GM12892 (cell line): ENCODE measurements at regions not wholly inside any gene's neighbourhood (a gene's known extent, or its start where the extent isn't known, plus 50 kb on each side); places are given as distances from the start of the nearest gene placed in this dataset.

Source experiments
- DNase-seq: peaks from one replicate; pipeline ENCODE4 v3.0.0; 2011; ENCODE audit not compliant: insufficient read length
- FAIRE-seq: peaks from 2 replicates; lab custom pipeline; 2011; peaks lifted over from hg19 to GRCh38; lab: Jason Lieb, UNC
- POLR2A ChIP-seq: IDR thresholded peaks from 2 replicates; pipeline ENCODE4 v1.6.1; 2011; ENCODE audit warnings: low read depth, low read length, control low read depth
- POLR2AphosphoS5 ChIP-seq: IDR thresholded peaks from 2 replicates; pipeline ENCODE4 v1.6.1; 2011; ENCODE audit warnings: low read depth, low read length, control low read depth
- TAF1 ChIP-seq: IDR thresholded peaks from 2 replicates; pipeline ENCODE4 v1.6.1; 2011; ENCODE audit warnings: low read depth, mild to moderate bottlenecking, control low read depth, low read length, borderline replicate concordance

- FAIRE-seq (no peak), DNase-seq (no peak)
- TF ChIP-seq POLR2A: no peak
- TF ChIP-seq TAF1: no peak
- TF ChIP-seq POLR2AphosphoS5: no peak
These were observed 323.2 kb upstream of the MEX3C start for GRCh38 chr18:51520676-51521180.

GRCh38 chr18:51522338-51522737 is 324.9 kb upstream of the MEX3C start:
- DNase-seq (no peak), FAIRE-seq (no peak)
- TF ChIP-seq POLR2A (no peak), TAF1 (no peak), POLR2AphosphoS5 (no peak)

- DNase-seq (no peak), FAIRE-seq (no peak)
- no peak for TF ChIP-seq POLR2AphosphoS5
- no peak for TF ChIP-seq POLR2A
These were observed 325.3 kb upstream of the MEX3C start for GRCh38 chr18:51522821-51523220.

GRCh38 chr18:51523671-51524070 is 326.2 kb upstream of the MEX3C start:
- no peak for DNase-seq
- TF ChIP-seq POLR2AphosphoS5: no peak
- TF ChIP-seq POLR2A: no peak
- no peak for TF ChIP-seq TAF1
- no peak for FAIRE-seq

- FAIRE-seq (no peak), DNase-seq (no peak)
- TF ChIP-seq POLR2A (no peak), POLR2AphosphoS5 (no peak), TAF1 (no peak)
These were observed 328.2 kb upstream of the MEX3C start for GRCh38 chr18:51525453-51526225.

GRCh38 chr18:51527826-51528225 is 330.3 kb upstream of the MEX3C start:
- no peak for DNase-seq
- FAIRE-seq: no peak
- TF ChIP-seq TAF1: no peak
- no peak for TF ChIP-seq POLR2AphosphoS5
- TF ChIP-seq POLR2A: no peak

- FAIRE-seq: no peak
These were observed 334.0 kb upstream of the MEX3C start for GRCh38 chr18:51531501-51531900.

GRCh38 chr18:51537487-51537886 is 340.0 kb upstream of the MEX3C start:
- TF ChIP-seq POLR2AphosphoS5 (no peak), POLR2A (no peak), TAF1 (no peak)
- FAIRE-seq (no peak), DNase-seq (no peak)

More at GRCh38 chr18:51531501-51531900, 334.0 kb upstream of the MEX3C start:
- no peak for DNase-seq
- TF ChIP-seq POLR2A (no peak), POLR2AphosphoS5 (no peak), TAF1 (no peak)

GRCh38 chr18:51540562-51540961 is 343.1 kb upstream of the MEX3C start:
- TF ChIP-seq TAF1: no peak
- TF ChIP-seq POLR2A: no peak
- no peak for TF ChIP-seq POLR2AphosphoS5
- DNase-seq (no peak), FAIRE-seq (no peak)

GRCh38 chr18:51541230-51541629 is 343.7 kb upstream of the MEX3C start:
- FAIRE-seq: no peak
- DNase-seq: no peak
- TF ChIP-seq POLR2AphosphoS5 (no peak), POLR2A (no peak), TAF1 (no peak)

- DNase-seq: no peak
- TF ChIP-seq POLR2AphosphoS5 (no peak), POLR2A (no peak), TAF1 (no peak)
- no peak for FAIRE-seq
These were observed 346.2 kb upstream of the MEX3C start for GRCh38 chr18:51543658-51544155.

GRCh38 chr18:51545446-51545845 is 348.0 kb upstream of the MEX3C start:
- no peak for FAIRE-seq
- TF ChIP-seq POLR2A: no peak
- TF ChIP-seq POLR2AphosphoS5: no peak

More at GRCh38 chr18:51545446-51545845, 348.0 kb upstream of the MEX3C start:
- no peak for DNase-seq
